HUES6 (cell line): ENCODE measurements at regions not wholly inside any gene's neighbourhood (a gene's known extent, or its start where the extent isn't known, plus 50 kb on each side); places are given as distances from the start of the nearest gene placed in this dataset.

ENCODE experiments used
- H3K27ac ChIP-seq: 2 replicates; pipeline ENCODE4 v1.7.0; 2013; ENCODE audit warnings: low read depth, mild to moderate bottlenecking, low read length, inconsistent platforms
- H3K27me3 ChIP-seq: 2 replicates; pipeline ENCODE4 v1.6.1; 2013; ENCODE audit warnings: low read length; ENCODE audit not compliant: control insufficient read depth, insufficient read depth
- H3K36me3 ChIP-seq: 2 replicates; pipeline ENCODE4 v1.6.1; 2013; ENCODE audit warnings: low read length; ENCODE audit not compliant: control insufficient read depth, insufficient read depth
- H3K4me1 ChIP-seq: 2 replicates; pipeline ENCODE4 v1.6.1; 2013; ENCODE audit warnings: low read length; ENCODE audit not compliant: control insufficient read depth, insufficient read depth
- H3K4me3 ChIP-seq: 2 replicates; pipeline ENCODE4 v1.5.1; 2013; ENCODE audit warnings: low read depth, low read length
- H3K9ac ChIP-seq: one replicate; pipeline ENCODE4 v1.6.1; 2013; ENCODE audit warnings: mild to moderate bottlenecking, low read length
- H3K9me3 ChIP-seq: 2 replicates; pipeline ENCODE4 v1.6.1; 2013; ENCODE audit warnings: low read depth, low read length; ENCODE audit not compliant: control insufficient read depth, insufficient read depth

- H3K9ac ChIP-seq: no peak overlapping the region
- H3K27me3 ChIP-seq: peaks cover 81% of the 10 kb centered on the region
- H3K4me1 ChIP-seq: peaks cover 5% of the 10 kb centered on the region; the same call in 1 of the 2 replicates
- H3K4me3 ChIP-seq: no peak overlapping the region
- no peaks in the 10 kb centered on the region for H3K36me3 ChIP-seq
- no peaks in the 10 kb centered on the region for H3K9me3 ChIP-seq
- no peak overlapping the region for H3K27ac ChIP-seq
These were observed 93.2 kb downstream of the GGTLC2 start for GRCh38 chr22:22737590-22737989.

DNA sequence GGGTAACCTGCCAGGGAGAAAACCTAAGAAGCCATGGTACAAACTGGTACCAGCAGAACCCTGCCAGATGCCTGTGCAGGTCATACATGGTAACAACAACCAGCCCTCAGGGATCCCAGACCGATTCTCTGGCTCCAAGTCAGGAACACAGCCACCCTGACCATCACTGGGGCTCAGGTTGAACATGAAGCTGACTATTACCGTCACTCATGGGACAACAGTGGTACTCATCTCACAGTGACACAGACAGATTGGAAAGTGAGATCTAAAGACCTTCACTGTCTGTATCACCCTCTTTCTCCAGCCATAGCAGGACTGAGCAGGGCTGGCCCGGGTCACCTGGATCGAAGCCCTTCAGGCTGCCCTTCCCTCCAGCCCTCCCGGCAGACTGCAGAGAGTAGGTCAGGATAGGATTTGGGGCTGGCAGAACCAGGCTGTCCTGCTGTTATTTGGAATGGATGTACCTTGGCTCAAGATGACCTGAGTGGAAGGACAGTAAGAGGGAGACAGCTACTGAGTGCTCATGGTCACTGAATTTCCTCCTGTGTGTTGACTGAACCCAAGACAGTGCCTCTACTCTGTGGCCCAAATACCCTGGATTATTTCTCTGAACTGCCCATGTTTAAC lies 94.7 kb downstream of the GGTLC2 start:
- Histone ChIP-seq H3K9me3 (no peaks in the 10 kb centered on the region), H3K4me1 (peaks cover 5% of the 10 kb centered on the region; the same call in 1 of the 2 replicates)

DNA sequence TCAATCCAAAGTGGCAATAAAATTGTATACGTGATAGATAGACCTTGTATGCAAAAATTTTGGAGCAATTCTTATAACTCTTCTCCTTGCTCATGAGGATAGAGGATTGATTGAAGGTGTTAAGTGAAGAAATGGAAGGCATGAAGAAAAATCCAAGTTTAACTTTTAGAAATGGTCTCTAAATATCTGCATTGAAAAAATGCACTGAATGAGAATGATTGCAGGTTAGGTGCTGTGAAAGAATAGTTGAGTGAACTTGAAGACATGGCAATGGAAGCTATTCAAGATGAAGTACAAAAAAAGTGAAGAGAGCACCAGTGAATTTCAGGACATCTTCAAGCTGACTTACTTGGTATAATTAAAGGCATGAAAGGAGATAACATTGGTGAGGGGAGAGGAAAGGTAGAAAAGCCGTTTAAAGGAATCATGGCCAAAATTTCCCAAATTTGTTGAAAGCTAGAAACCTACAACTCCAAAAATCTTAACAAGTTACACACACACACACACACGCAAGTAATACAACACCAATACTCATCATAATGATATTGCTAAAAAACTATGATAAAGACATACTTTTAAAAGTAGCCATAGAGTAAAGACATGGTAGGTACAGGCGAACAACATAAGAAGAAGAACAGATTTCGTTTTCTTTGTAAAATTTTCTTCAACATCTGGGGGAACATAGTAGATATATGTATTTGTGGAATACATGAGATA lies 96.3 kb downstream of the GGTLC2 start:
- H3K4me3 ChIP-seq: no peak overlapping the region
- peaks cover 96% of the 10 kb centered on the region for H3K27me3 ChIP-seq
- no peaks in the 10 kb centered on the region for H3K9me3 ChIP-seq
- no peaks in the 10 kb centered on the region for H3K4me1 ChIP-seq
- no peak overlapping the region for H3K27ac ChIP-seq
- H3K36me3 ChIP-seq: no peaks in the 10 kb centered on the region
- no peak overlapping the region for H3K9ac ChIP-seq

More for the DNA sequence above, 94.7 kb downstream of the GGTLC2 start:
- H3K27me3 ChIP-seq: peaks cover 90% of the 10 kb centered on the region
- no peaks in the 10 kb centered on the region for H3K36me3 ChIP-seq
- H3K27ac ChIP-seq: no peak overlapping the region
- no peak overlapping the region for H3K9ac ChIP-seq
- H3K4me3 ChIP-seq: no peak overlapping the region

DNA sequence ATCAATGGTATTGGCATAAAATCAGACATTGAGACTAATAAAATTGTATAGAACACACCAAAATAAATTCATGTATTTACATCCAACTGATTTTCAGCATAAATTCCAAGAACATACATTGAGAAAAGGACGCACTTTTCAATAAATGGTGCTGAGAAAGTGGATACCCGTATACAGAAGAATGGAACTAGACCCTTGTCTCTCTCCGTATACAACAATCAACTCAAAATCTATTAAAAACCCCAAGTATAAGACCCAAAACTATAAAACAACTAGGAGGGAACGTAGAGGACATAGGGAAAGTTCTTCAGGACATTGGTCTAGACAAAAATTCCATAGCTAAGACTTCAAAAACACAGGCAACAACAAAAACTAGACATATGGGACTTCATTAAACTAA lies 97.4 kb downstream of the GGTLC2 start:
- Histone ChIP-seq H3K27ac (no peak overlapping the region), H3K9ac (no peak overlapping the region), H3K36me3 (no peaks in the 10 kb centered on the region), H3K27me3 (peaks cover 95% of the 10 kb centered on the region), H3K4me3 (no peak overlapping the region), H3K4me1 (0 out of 2 replicates have a peak, but pooled peaks cover 2% of the 10 kb centered on the region), H3K9me3 (no peaks in the 10 kb centered on the region)

DNA sequence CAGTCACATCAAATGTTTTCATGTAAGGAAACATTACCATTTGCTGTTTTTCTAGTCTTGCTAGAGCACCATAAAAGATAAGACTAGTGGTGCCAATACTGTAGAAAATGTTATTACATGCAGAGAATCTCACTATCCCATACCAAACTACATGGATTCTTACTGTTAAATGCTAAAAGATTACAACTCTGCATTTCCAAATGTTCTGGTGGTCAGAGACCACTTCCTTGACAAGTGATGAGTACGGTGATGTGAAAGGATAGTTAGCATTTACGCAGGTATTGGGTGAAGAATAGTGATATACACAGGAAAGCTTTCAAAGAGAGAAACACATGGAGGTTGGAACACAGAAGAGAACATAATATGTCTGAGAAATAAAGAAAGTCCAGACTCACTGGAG lies 98.2 kb downstream of the GGTLC2 start:
- Histone ChIP-seq H3K27ac (no peak overlapping the region), H3K9me3 (no peaks in the 10 kb centered on the region), H3K4me1 (0 out of 2 replicates have a peak, but pooled peaks cover 5% of the 10 kb centered on the region), H3K27me3 (peaks cover 93% of the 10 kb centered on the region), H3K9ac (no peak overlapping the region), H3K36me3 (no peaks in the 10 kb centered on the region), H3K4me3 (no peak overlapping the region)

GRCh38 chr22:22743128-22743760 lies 98.8 kb downstream of the GGTLC2 start:
- H3K9ac ChIP-seq: no peak overlapping the region
- H3K36me3 ChIP-seq: no peaks in the 10 kb centered on the region
- no peak overlapping the region for H3K4me3 ChIP-seq
- 0 out of 2 replicates have a peak, but pooled peaks cover 5% of the 10 kb centered on the region for H3K4me1 ChIP-seq
- no peaks in the 10 kb centered on the region for H3K9me3 ChIP-seq
- H3K27ac ChIP-seq: no peak overlapping the region
- H3K27me3 ChIP-seq: peaks cover 91% of the 10 kb centered on the region

DNA sequence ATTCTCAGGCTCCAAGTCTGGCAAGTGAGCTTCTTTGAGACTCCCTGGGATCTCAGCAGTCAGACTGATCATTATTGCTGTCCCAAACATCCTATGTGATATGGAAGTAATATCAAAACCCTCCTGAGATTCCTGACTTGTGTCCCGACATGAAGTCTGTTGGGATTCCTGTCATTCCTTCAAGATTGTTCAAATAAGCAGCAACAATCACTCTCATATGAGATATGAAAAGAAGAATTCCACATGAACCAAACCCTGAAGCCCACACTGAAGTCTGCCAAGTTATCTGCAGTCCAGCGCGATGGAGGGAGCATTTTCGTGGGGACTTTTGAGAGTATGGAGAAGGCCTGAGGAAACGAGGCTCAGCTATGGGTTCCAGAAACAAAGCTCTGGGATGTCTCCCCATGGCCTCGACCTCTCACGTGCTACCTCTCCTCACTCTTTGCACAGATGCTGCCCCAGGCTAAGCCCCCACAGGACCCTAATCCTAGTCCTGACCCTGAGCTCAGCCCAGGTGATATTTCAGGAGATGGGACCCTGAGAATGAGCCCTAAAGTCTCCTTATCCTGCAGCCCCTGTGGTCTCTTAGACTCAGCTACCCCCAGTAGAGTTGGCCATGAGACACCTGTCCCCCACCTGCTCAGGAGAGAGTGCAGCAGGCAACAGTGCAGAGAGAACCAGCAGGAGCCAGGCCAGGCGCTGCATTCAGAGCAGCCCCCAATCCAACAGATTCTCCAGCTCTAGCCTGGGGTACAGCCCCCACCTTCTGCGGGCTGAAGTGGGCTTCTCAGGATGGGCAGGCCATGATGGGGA lies 100.2 kb downstream of the GGTLC2 start:
- Histone ChIP-seq H3K36me3 (no peaks in the 10 kb centered on the region), H3K27me3 (peaks cover 88% of the 10 kb centered on the region), H3K27ac (no peak overlapping the region), H3K9me3 (no peaks in the 10 kb centered on the region), H3K9ac (no peak overlapping the region), H3K4me1 (0 out of 2 replicates have a peak, but pooled peaks cover 5% of the 10 kb centered on the region), H3K4me3 (no peak overlapping the region)

GRCh38 chr22:22745225-22746060 lies 101.0 kb downstream of the GGTLC2 start:
- Histone ChIP-seq H3K4me3 (no peak overlapping the region), H3K27ac (no peak overlapping the region), H3K36me3 (no peaks in the 10 kb centered on the region), H3K27me3 (peaks cover 87% of the 10 kb centered on the region), H3K9ac (no peak overlapping the region), H3K4me1 (0 out of 2 replicates have a peak, but pooled peaks cover 5% of the 10 kb centered on the region), H3K9me3 (no peaks in the 10 kb centered on the region)

DNA sequence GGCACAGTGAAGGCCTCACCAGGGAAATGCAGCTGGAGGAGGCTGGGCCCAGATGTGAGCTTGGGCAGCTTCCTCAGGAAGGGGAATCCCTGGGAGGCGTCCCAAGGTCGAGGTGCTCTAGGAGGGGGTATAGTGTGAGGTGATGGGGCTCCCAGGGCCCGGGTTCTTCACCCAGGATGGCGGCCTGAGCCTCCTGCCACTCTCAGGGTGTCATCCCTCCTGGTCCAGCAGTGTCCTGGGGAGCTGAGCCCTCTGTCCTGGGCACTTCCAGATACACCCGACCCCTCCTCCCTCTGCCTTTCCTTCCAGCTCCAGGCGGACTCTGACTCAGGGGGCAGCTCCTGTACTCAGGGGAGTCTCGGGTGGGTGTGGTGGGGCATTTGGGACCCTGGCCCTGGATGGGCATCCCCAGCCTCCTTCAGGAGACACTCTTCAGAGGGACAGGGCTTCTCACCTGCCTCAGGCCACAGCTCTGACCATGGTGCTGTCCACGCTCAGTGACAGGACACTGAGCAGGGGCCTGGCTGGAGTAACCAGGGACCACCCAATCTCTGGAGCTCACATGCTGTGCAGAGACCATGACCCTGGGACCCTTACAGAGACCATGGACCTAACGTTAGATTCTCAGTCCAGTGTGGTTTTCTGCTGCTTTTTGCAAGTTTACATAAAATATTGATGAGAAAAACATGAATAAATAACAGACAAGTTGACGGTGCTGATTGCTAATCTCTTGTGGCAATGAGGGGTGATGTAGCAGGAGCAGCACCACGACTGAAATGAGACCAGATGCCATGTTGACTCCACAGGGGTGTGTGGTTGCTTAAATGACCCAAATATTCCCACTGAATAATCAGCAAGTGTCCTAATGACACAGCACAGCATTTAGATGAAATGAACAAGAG lies 101.9 kb downstream of the GGTLC2 start:
- Histone ChIP-seq H3K27ac (no peak overlapping the region), H3K27me3 (peaks cover 87% of the 10 kb centered on the region), H3K4me1 (0 out of 2 replicates have a peak, but pooled peaks cover 5% of the 10 kb centered on the region), H3K9ac (no peak overlapping the region), H3K9me3 (no peaks in the 10 kb centered on the region), H3K36me3 (no peaks in the 10 kb centered on the region), H3K4me3 (no peak overlapping the region)
